ENCODE measurements at regions not wholly inside any gene's neighbourhood (a gene's known extent, or its start where the extent isn't known, plus 50 kb on each side); places are given as distances from the start of the nearest gene placed in this dataset.

- no peak overlapping the region for H4K91ac ChIP-seq (ENCODE audit: insufficient read depth, low read depth, low read length)
- H2BK15ac ChIP-seq (ENCODE audit: low read depth, low read length): no peak overlapping the region
- H4K20me1 ChIP-seq (ENCODE audit: insufficient read depth, low read length): no peaks in the 10 kb centered on the region
- no peaks in the 10 kb centered on the region for H3K9me1 ChIP-seq (ENCODE audit: insufficient read depth, low read length)
- H3K9me3 ChIP-seq (ENCODE audit: control insufficient read depth, insufficient read depth, low read length): no peaks in the 10 kb centered on the region
- no peaks in the 10 kb centered on the region for H3K27me3 ChIP-seq (ENCODE audit: control insufficient read depth, insufficient read depth, low read length)
- in situ Hi-C loops (cut with MboI; ENCODE audit: low sequenced_read_pairs): no loop called here
- H3K4ac ChIP-seq (ENCODE audit: low read depth, low read length): no peak overlapping the region
- no peak overlapping the region for H3K4me3 ChIP-seq (ENCODE audit: insufficient read depth, low read depth, low read length)
- no peak overlapping the region for H3K14ac ChIP-seq (replicated peaks; ENCODE audit: low read depth, low read length)
- WGBS, 2 experiments (ENCODE audit: extremely low coverage in 2 of 2, insufficient read length in 1 of 2): no CpG with 5 or more reads among the region's 5 CpGs
- H2AK9ac ChIP-seq (replicated peaks; ENCODE audit: low read depth, low read length, poor library complexity): no peak overlapping the region
- dilution Hi-C loops (cut with HindIII; ENCODE audit: low sequenced_read_pairs, unreplicated experiment): no loop called here
- H3K18ac ChIP-seq (ENCODE audit: low read depth, low read length): no peak overlapping the region
- no peaks in the 10 kb centered on the region for H3K79me1 ChIP-seq (ENCODE audit: low read depth in 1 of 2, low read length in 2 of 2)
- no peak overlapping the region for H4K8ac ChIP-seq (ENCODE audit: low read depth in 2 of 2, low read length in 2 of 2)
- no peak overlapping the region for H3K9ac ChIP-seq (ENCODE audit: low read depth, low read length)
- no peak overlapping the region for H3K56ac ChIP-seq (ENCODE audit: extremely low read depth, insufficient read depth, low read length)
- H3K36me3 ChIP-seq (ENCODE audit: control insufficient read depth, insufficient read depth, low read length): no peaks in the 10 kb centered on the region
- H2BK5ac ChIP-seq (ENCODE audit: low read depth, low read length, poor library complexity, severe bottlenecking): no peak overlapping the region
- H4K5ac ChIP-seq (ENCODE audit: low read depth, low read length): no peak overlapping the region
- H3K27ac ChIP-seq (ENCODE audit: insufficient read depth, low read length): no peak overlapping the region
- TF ChIP-seq MXI1 (IDR thresholded peaks at IDR 0.05; ENCODE audit: borderline replicate concordance, low read depth, low read length) (no peak), SMC3 (IDR thresholded peaks at IDR 0.05; ENCODE audit: low read depth, low read length) (no peak), MAFK (IDR thresholded peaks at IDR 0.05; ENCODE audit: low read depth, low read length) (no peak), RFX5 (IDR thresholded peaks at IDR 0.05; ENCODE audit: low read depth, low read length) (no peak), RCOR1 (IDR thresholded peaks at IDR 0.05; ENCODE audit: insufficient replicate concordance, low read length) (no peak), POLR2A (IDR thresholded peaks at IDR 0.05; ENCODE audit: low read depth, low read length) (no peak), ELK1 (IDR thresholded peaks at IDR 0.05; ENCODE audit: borderline replicate concordance, low read depth, low read length) (no peak), CEBPB (IDR thresholded peaks at IDR 0.05; ENCODE audit: low read depth, low read length) (no peak), FOS (IDR thresholded peaks at IDR 0.05; ENCODE audit: low read depth, low read length) (no peak), CHD1 (IDR thresholded peaks at IDR 0.05; ENCODE audit: low read depth, low read length) (no peak), MAZ (IDR thresholded peaks at IDR 0.05; ENCODE audit: borderline replicate concordance, low read depth, low read length) (no peak), RAD21 (IDR thresholded peaks at IDR 0.05; ENCODE audit: low read length) (no peak), BHLHE40 (IDR thresholded peaks at IDR 0.05; ENCODE audit: low read depth, low read length) (no peak), USF2 (IDR thresholded peaks at IDR 0.05; ENCODE audit: low read depth, low read length) (no peak), NFE2L2 (IDR thresholded peaks at IDR 0.05; ENCODE audit: low read depth, low read length) (no peak)
- TF ChIP-seq, protein P1, sequence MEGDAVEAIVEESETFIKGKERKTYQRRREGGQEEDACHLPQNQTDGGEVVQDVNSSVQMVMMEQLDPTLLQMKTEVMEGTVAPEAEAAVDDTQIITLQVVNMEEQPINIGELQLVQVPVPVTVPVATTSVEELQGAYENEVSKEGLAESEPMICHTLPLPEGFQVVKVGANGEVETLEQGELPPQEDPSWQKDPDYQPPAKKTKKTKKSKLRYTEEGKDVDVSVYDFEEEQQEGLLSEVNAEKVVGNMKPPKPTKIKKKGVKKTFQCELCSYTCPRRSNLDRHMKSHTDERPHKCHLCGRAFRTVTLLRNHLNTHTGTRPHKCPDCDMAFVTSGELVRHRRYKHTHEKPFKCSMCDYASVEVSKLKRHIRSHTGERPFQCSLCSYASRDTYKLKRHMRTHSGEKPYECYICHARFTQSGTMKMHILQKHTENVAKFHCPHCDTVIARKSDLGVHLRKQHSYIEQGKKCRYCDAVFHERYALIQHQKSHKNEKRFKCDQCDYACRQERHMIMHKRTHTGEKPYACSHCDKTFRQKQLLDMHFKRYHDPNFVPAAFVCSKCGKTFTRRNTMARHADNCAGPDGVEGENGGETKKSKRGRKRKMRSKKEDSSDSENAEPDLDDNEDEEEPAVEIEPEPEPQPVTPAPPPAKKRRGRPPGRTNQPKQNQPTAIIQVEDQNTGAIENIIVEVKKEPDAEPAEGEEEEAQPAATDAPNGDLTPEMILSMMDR (conservative IDR thresholded peaks at IDR 0.05; ENCODE audit: low read depth, low read length): no peak
- no TSS peak for BruUV-seq (replicated peaks)
- intact Hi-C loops (cut with micrococcal nuclease): no loop called here
- H2BK120ac ChIP-seq (ENCODE audit: low read depth, low read length): no peak overlapping the region
- no peak overlapping the region for H2AFZ ChIP-seq (replicated peaks; ENCODE audit: low read length, poor library complexity)
- POLR2A ChIA-PET (ENCODE audit: unreplicated experiment): no interaction called here
- no peak overlapping the region for H3K4me2 ChIP-seq (ENCODE audit: low read depth, low read length)
- no peak overlapping the region for H2BK20ac ChIP-seq (ENCODE audit: low read depth, low read length)
- no peak for DNase-seq
- H3K23ac ChIP-seq (ENCODE audit: low read depth, low read length): no peak overlapping the region
- H2AK5ac ChIP-seq (ENCODE audit: low read depth, low read length): no peak overlapping the region
- ATAC-seq (ENCODE audit: low read depth): no peak
- H3K4me1 ChIP-seq (ENCODE audit: control insufficient read depth, insufficient read depth, low read length): no peaks in the 10 kb centered on the region
- CTCF ChIA-PET: no interaction called here
Measured at GRCh38 chr9:108724652-108725051, 131.1 kb downstream of the ACTL7B start.
